Amygdala (tissue), 56 donors: ENCODE measurements at regions not wholly inside any gene's neighbourhood (a gene's known extent, or its start where the extent isn't known, plus 50 kb on each side); places are given as distances from the start of the nearest gene placed in this dataset.

Source experiments
- DNase-seq, 56 donors: peaks; one replicate each; lab custom pipeline; 2025; lab: John Stamatoyannopoulos, UW

- DNase-seq: no peak
These were observed 192.8 kb upstream of the ZMIZ1 start for GRCh38 chr10:78875932-78876331.

- DNase-seq: no peak
These were observed 192.3 kb upstream of the ZMIZ1 start for GRCh38 chr10:78876449-78876848.

- DNase-seq: no peak
These were observed 189.1 kb upstream of the ZMIZ1 start for GRCh38 chr10:78879621-78880020.

GRCh38 chr10:78886129-78886528, 182.6 kb upstream of the ZMIZ1 start:
- DNase-seq: no peak

GRCh38 chr10:78889536-78890063, 179.2 kb upstream of the ZMIZ1 start:
- DNase-seq: no peak

GRCh38 chr10:78890506-78890905, 178.3 kb upstream of the ZMIZ1 start:
- DNase-seq: no peak

- DNase-seq: no peak
These were observed 177.0 kb upstream of the ZMIZ1 start for GRCh38 chr10:78891741-78892140.

GRCh38 chr10:78892338-78893176, 176.2 kb upstream of the ZMIZ1 start:
- no peak for DNase-seq

GRCh38 chr10:78893217-78893616, 175.5 kb upstream of the ZMIZ1 start:
- DNase-seq: no peak

GRCh38 chr10:78894089-78894840, 174.5 kb upstream of the ZMIZ1 start:
- DNase-seq: no peak

GRCh38 chr10:78894841-78895195, 173.9 kb upstream of the ZMIZ1 start:
- DNase-seq: no peak

- no peak for DNase-seq
These were observed 173.3 kb upstream of the ZMIZ1 start for GRCh38 chr10:78895469-78895868.

GRCh38 chr10:78896159-78896928, 172.4 kb upstream of the ZMIZ1 start:
- no peak for DNase-seq

GRCh38 chr10:78898341-78899097, 170.2 kb upstream of the ZMIZ1 start:
- DNase-seq: no peak

GRCh38 chr10:78899098-78899754, 169.5 kb upstream of the ZMIZ1 start:
- DNase-seq: no peak

- DNase-seq: no peak
These were observed 168.6 kb upstream of the ZMIZ1 start for GRCh38 chr10:78899996-78900714.

GRCh38 chr10:78900715-78901430, 167.9 kb upstream of the ZMIZ1 start:
- no peak for DNase-seq

GRCh38 chr10:78901694-78902093, 167.1 kb upstream of the ZMIZ1 start:
- DNase-seq: no peak
